GM04503 (cell line): ENCODE measurements at regions not wholly inside any gene's neighbourhood (a gene's known extent, or its start where the extent isn't known, plus 50 kb on each side); places are given as distances from the start of the nearest gene placed in this dataset.
"Not testable (repeated sequence)": the region's sequence is repeated elsewhere in the genome, so short reads cannot be mapped to it uniquely, and the experiment has no call there.

Experiments used
- DNase-seq: peaks from one replicate; pipeline ENCODE4 v3.0.0-alpha.2; 2012; ENCODE audit warnings: low read depth

DNA sequence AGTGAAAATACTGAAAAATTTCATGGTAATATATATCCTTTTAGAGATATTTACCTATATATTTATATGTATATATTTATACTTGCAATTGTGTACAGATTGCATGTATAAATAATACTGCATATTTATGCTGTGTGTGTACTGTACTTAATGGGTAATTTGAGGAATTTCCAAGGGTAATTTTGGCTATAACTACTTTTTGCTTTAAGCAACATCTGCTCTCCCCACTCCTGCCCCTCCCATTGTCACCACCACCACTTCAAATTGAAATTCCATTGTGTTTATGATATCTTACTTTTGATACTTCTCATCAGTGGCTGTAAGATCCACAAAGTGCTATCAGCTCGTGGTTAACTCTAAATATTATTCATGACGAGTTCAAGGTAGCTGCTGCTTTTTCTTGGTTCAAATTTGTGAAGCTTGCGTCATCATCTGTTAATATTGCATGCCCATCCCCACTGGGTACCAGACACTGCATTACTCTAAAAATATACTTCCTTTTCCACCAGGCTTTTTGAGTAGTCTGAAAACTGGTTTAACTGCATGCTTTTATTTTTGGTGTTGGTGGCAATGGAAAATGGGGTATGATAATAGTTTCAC lies 91.7 kb upstream of the MITF start:
- DNase-seq, result no peak

DNA sequence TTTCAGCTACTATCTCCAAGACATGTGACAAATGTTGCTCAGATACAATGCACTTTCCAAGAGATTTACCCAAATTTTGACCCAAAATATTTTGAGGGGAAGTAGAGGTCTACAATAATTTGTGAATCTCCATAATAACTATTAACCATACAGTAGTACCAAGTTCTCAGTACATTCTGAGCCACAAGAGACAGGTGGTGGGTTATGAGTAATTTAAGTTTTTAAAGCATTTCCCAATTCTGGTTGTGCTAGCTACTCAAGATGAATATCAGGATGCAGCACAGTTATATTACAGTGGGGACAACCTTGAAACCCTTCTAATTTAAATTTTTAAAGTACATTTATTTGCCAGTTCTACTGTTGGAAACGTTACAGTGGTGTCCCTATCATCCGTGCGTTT lies 92.2 kb upstream of the MITF start:
- no peak for DNase-seq

DNA sequence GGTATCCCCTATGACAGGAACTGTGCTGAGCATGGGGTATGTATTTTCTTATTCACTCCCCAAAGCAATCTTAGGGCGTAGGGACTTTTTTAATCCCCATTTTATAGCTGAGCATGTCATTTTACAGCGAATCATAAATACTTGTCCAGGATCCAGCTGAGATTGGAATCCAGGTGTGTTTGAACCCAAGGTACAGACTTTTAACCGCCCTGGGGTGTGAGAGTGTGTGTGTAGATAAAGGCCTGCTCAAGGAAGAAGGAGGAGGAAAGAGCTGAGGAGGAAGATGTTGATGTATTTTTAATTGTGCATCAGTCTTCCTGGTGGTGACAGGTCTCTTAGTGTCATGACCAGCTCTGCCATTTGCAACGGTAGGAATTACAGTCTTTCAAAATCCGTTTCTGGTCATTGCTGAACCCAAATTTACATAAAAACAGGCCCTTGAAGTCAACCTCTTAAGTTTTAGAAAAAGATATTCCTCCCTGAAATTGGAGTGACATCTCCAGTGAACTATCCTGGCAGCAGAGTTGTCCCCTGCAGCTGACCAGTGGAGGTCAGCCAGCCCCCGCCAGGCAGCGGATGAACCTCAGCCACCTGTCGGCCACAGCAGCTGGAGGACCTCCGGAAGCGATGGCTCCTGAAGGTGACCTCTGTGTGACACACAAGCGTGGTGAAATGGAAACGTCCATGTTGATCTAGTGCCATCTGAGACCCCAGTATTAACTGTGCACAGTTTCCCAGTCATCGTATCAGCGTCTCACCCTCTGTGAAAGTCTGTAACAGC lies 92.8 kb upstream of the MITF start:
- DNase-seq, result no peak

DNA sequence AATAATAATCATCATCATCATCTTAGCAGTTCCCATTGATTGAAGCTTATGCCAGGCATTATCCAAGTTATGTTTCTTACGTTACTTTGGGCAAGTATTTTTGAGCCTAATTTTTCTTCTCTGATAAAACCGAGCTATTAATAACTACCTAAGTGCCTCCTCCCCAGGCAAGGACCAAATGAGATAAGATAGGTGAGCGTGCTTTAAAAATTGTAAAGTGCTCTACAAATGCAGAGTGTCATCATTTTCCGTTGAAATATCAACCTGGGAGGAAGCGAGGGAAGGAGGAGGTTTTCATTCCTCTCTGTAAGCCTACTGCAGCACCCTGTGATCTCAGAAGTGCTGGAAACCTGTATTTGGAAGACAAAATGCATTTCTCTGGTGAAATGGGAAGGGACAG lies 96.7 kb upstream of the MITF start:
- no peak for DNase-seq

DNA sequence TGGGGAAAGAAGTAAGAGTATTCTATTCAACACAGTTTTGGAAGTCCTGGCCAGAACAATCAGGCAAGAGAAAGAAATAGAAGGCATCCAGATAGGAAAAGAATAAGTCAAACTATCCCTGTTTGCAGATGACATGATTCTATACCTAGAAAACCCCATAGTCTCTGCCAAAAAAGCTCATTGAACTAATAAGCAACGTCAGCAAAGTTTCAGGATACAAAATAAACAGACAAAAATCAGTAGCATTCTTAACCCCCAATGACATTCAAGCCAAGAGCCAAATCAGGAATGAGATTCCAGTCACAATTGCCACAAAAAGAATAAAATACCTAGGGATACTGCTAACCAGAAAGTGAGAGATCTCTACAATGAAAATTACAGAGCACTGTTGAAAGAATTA lies 99.4 kb upstream of the MITF start:
- DNase-seq, result no peak

DNA sequence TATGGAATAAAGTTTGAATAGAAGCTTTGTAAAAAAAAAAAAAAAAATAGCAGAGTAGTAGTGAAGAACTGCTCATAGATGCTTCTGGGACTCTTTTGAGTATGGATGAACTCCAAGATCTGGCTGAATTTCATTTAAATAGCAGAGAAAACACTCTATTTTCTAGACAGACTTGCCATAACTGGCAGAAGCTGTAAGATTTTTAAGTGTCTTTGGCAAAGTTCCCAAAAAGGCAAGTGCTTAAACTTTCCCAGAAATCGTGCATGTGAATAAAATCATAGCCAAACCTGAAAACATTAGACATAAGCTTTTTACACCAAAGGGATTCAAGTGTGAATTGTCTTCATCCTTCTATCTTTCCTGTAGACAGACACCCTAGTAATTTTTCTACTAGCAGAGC lies 110.3 kb upstream of the MITF start:
- no peak for DNase-seq

DNA sequence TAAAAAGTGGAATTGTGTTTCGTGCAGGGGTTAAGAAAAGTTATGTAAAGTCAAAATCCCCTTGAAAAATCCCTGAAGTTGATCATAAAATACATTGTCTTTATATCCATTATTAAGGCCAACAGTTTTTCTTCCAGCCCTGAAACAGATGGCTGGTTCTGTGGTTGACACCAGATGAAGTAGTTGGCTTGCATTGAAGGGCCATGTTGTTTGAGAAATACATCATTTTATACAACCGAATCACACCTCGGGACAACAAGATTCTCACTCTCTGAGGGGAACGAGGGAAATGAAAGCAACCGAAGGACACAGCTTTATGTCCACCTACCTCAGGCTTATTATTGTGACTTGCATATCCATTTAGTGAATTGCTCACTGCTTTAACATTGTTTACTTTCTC lies 126.0 kb upstream of the MITF start:
- no peak for DNase-seq

DNA sequence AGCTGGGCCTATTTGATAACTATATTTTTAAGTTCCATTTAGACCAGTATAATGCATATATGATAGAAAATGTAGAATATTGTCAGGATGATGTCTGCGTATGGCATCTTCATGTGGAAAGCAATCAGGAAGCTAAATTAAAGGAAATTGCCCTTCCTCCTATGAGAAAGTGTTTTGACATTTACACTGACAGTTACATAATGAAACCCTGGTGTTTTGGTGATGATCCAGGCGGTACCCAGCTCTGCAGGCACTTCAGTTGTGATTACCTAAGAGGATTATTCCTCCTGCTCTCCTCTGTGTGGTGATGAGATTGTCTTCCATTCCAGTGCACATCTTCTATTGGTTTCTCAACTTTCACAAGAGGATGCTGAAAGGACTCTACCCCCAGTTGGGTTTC lies 126.5 kb upstream of the MITF start:
- no peak for DNase-seq

DNA sequence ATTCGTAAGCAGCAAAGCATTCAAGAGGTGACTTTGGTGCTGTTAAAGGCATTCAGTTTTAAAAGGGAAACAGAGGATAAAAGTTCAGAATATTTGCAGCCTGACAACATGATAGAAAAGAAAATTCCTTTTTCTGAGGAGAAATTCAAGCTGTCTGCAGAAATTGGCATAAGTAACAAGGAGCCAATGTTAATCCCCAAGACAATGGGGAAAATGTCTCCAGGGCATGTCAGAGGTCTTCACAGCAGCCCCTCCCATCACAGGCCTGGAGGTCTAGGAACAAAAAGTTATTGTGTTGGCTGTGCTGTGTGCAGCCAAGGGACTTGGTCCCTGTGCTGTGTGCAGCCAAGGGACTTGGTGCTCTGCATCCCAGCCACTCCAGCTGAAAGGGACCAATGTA lies 129.7 kb upstream of the MITF start:
- DNase-seq, result not testable (repeated sequence)

DNA sequence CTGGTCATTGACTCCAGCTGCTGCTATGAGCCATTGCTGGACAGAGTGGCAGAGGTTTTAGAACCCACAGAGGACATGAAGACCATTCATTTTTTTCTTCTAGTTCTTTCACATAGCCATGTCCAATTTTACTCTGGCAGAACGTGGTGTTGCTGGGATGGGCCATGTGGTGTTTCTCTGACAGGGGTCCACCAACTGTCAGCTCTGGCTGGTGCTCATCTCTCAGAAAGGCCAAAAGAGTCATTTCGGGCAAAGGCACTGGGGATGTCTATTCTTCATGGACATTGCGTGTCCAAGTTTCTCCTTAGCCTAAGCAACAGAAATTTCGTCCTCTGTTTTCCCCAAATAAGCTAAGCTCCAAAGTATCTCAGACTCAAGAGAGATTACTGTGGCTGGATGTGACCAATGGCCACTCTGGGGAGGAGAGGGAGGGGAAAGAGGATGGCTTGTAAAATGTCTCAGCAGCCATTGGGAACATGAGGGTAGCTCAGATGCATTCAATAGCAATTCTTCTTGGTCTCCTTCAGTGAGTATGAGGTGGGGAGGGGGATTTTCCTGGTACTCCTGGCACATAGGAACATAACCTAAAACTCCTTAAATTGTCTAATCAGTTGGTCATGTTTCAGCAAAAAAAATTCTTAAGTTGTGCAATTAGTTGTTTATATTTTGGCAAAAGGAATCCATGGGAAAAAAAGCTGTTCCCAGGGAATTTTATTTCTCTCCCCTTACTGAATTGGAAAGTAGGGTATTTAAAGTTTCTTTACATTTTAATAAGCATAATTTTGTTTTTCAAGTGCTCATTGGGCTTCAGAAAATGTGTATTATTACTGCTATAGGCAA lies 131.6 kb upstream of the MITF start:
- DNase-seq, result no peak

DNA sequence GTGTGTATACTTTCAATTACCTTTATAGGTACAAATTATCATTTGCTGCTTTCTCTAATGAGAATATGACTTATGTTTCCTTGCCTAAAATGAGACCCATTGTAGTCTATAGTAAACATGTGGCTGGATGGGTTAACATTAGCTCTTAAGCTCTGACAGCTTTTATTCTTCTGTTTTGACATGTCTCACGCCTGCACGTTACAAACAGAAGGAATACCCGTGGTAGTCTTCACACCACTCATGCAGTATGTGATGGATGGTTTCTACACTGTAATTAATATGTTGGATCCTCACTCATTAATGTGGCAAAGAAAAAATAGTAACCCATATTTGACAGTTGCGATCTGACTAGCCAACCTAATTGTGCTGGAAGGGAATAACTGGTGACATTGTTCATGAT lies 133.4 kb upstream of the MITF start:
- no peak for DNase-seq

DNA sequence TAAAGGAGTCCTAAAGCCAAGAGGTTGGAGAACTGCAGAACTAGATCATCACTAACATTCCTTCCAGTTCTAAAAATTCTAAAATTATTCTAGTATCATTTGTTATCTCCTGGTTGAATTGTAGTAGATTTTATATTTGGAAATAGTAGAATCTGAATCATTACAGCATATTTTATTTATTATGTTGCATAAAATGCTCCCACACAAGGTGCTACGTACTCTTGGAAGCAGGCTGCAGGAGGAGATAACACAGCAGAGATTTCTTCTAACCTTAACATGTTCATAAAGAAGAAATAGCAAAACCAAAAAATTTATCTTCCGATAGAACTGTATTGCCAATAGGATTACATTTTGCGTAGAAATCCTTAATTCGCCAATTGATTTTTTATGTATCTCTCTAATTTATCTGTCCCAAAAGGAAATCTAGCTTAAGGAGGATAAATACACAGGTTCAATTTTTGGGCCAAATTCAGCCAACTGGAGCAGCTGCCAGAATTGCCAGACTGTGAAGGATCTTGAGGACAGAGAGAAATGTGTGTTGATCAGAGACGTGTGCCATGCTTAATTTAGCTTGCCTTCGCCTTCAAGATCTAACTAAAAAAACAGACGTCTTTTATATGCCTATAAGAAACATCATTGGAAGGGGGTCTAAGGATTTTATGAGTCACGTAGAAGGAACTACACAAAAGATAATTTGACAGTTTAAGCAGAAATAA lies 134.4 kb upstream of the MITF start:
- DNase-seq, result no peak

DNA sequence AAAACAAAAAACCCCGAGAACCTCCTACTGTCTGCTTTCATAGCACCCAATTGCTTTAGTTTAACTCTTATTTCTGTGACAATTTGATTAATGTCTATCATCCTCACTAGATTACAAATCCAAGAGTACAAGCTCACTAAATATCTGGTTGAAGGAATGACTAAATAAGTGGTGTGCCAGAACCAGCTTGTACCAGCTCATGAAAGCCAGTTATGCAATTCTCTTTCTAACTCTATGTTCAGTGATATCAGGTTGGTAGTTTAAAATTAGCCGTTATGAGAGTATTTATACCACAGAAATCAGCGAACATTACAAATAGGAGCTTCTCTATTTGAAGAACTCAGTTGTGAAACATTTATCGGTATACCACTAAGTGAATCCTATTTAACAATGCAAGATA lies 137.2 kb upstream of the MITF start:
- DNase-seq, result no peak

DNA sequence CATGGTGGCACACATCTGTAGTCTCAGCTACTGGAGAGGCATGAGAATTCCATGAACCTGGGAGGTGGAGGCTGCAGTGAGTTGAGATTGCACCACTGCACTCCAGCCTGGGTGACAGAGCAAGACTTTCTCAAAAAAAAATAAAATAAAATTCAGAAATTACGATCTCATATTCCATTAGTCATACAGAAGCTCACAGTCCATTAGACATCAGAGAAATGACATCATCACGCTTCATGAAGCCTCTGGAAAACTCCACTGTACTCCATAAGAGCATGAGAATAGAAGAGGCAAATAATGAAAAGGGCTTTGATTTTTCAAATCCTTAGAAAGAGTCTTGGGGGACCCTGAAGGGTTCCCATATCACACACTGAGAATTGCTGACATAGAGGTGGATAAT lies 145.0 kb upstream of the MITF start:
- DNase-seq, result no peak

DNA sequence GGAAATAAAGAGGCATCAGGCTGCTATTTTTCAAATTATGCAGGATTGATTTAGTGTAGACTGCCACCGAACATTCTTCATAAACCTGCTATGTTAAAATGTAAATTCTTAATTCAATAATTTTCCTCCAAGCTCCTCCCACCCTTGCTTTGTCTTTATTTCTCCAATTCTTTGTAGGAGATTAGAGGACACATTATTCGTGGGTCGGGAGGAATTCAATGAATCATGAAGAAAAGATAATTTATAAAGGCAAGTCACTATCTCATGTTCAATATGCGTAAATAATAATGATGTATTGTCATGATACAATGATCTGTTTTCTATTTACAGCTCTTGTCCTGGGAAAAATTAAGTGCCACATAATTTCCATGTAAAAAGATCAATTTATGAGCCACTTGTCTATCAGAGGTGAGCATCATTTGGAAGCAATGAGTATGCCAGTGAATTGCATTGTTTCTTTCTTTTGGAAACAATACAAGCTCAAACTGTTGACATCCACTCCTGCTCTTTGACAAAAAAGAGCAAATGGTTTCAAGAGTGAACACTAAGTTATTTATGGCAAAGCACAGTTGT lies 148.0 kb upstream of the MITF start:
- DNase-seq, result no peak

DNA sequence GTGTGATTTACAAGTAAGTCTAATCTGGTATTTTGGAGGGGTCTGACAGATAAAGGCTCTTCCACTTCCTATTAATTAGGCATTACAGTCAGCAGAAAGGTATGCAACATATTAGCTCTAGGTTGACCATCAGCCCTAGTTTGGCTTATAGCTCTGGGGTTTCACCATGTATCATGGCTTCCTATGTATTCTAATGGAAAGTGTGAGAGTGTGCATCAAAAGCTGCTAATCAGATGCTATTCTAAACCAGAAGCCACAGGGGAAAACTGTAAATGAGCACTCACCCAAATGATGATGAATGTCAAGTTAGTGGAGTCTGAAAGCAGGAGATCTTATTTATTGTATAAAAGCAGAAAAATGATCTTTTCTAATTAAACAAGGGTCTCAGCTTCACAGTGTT lies 149.2 kb upstream of the MITF start:
- no peak for DNase-seq

DNA sequence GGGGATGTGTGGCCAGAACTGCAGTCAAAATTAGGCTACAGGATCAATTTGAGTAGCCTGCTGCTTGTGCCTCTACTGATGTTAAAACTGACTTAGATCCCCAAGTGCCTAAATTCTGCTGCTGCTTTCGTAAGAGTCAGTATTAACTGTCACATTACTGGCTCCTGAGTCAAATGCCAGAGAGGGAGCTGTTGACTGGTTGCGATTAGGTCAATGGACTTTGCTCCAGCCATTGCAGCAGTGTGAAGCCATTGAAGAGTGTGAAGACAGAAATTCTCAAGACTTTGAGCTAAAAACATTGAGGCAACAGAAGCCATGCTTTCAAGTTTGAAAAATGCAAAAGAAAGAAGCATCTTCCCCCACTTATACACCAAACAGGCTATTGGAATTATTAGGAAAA lies 151.1 kb upstream of the MITF start:
- DNase-seq, result no peak

DNA sequence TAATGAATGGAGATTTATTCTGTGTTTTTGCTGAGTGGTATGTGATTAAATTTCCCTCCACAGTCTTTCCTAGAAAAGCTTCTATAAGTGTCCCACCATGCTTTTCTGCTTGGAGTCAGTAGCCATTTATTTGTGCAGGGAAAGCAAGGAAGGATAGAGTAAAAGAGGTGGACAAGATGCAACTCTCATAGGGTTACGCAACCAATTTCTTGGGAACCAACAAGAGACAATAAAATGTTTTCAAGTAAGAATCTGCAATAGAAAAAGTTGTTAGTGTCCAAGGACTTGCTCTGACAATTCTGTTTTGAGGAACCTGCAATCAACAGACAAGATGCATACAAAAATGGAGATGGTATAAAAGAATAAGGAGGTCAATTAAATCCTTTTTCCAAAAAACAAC lies 153.8 kb upstream of the MITF start:
- no peak for DNase-seq

DNA sequence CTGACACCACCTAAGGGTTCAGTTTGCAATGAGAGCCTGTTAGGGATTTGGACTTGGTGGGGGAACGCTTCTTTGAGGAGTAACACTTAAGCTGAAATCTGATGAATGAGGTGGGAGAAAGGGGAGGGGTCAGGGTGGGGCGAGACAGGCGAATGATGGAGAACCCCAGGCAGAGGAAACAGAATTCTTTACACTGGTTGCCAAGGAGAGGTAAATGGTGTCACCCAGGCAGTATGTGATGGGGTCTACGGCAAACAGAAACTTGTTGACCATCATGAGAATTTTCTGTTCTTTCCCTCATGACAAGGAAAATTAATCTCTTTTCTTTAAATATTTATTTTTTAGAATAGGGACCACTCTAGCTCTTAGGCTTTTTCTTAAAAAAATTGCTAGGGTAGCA lies 157.2 kb upstream of the MITF start:
- no peak for DNase-seq

DNA sequence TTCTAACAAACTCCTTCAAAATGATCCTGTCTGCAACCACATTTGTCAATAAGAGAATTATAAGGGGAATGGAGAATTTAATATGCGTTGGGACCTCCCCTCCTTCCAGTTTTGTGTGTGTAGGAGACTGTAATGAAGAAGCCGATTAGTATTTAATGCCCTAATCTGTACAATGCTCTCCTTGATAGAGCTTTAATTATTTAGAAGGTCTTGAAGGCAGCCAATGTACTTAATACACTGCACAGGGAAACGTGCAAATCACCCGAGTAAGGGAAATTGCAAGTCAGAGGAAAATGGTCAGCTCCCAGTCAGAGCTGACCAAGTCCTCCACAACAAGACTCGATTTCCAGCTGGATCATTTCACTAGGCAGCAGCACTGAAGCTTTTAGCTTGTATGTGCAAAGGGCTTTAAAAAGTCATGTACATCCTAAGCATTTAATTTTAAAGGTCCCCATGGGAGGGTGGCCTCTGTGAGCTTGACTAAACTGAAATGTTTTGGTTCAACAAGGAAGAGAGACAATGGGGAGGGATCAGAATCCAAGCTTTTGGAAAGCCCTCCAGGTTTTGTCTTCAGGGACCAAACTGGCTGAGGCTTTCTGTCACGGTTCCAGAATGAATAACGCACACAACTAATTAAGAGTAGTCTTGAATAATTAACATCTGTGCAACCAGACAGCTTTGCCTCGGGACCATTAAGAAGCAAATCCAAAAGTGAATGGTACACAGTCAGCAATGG lies 159.8 kb upstream of the MITF start:
- no peak for DNase-seq

DNA sequence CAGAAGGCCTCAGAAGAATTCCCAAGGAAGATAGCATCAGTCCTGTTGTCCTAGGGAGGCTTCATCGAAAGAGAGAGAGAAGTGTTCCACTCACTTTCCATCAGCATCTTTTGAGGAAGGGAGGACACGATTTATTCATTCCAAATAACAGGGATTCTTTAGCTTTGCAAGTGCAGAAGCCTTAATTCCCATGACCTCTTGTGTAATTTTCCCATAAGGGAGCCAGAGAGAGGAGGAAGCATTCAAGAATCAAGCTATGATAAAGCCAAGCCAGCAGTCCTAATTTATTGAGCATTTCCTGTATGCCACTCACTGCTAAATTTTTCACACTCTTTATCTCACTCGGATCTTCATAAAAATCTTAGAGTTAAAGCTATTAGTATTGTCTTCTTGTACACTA lies 169.7 kb upstream of the MITF start:
- no peak for DNase-seq

DNA sequence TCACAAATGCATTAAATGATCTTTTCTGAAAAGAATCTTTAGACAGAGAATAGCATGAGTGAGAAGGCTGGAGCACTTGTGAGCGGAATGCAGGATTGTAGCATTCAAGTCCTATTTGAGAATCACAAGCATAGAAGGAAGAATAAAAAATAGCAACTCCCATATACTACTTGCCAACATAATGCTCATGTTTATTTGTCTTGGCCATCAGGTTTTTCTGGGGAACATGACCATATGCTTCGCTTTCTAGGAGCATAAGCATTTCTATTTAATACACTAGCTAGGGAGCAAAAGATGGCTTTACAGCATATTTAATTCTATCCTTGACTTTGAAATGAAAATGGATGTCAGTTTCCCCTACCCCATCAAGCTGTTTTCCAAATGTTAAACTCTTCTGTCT lies 170.3 kb upstream of the MITF start:
- DNase-seq, result no peak
